Hepatocyte (in vitro differentiated cells): ENCODE measurements at regions not wholly inside any gene's neighbourhood (a gene's known extent, or its start where the extent isn't known, plus 50 kb on each side); places are given as distances from the start of the nearest gene placed in this dataset.

Experiments
- CTCF ChIP-seq: fragments of 200-600 bp; sonication (generic); IDR thresholded peaks from 2 replicates; pipeline ENCODE4 v1.5.1; 2016; ENCODE audit warnings: antibody characterized with exemption, mild to moderate bottlenecking; ENCODE audit not compliant: poor library complexity
- EZH2 ChIP-seq: fragments of 200-600 bp; sonication (generic); IDR thresholded peaks from 2 replicates; pipeline ENCODE4 v1.6.1; 2016; ENCODE audit warnings: antibody characterized with exemption, mild to moderate bottlenecking, borderline replicate concordance

GRCh38 chr20:19047951-19048296 is 164.5 kb upstream of the SLC24A3 start:
- TF ChIP-seq EZH2, result no peak
- no peak for TF ChIP-seq CTCF
